DND-41 (cell line): ENCODE measurements at regions not wholly inside any gene's neighbourhood (a gene's known extent, or its start where the extent isn't known, plus 50 kb on each side); places are given as distances from the start of the nearest gene placed in this dataset.

Experiments used
- CTCF ChIP-seq: IDR thresholded peaks from 2 replicates; pipeline ENCODE4 v1.5.1; 2012; ENCODE audit warnings: borderline replicate concordance, low read length, moderate library complexity, mild to moderate bottlenecking; ENCODE audit not compliant: poor library complexity, severe bottlenecking; ENCODE audit errors: extremely low read depth
- EZH2 ChIP-seq: IDR thresholded peaks from 3 replicates; pipeline ENCODE4 v1.6.1; 2012; ENCODE audit warnings: borderline replicate concordance, low read depth, mild to moderate bottlenecking, moderate library complexity, low read length, inconsistent platforms; ENCODE audit not compliant: severe bottlenecking

GRCh38 chr12:87086118-87086891 lies 830.1 kb upstream of the MGAT4C start:
- no peak for TF ChIP-seq CTCF
- no peak for TF ChIP-seq EZH2
